CD14-positive monocyte (primary cell): ENCODE measurements at regions not wholly inside any gene's neighbourhood (a gene's known extent, or its start where the extent isn't known, plus 50 kb on each side); places are given as distances from the start of the nearest gene placed in this dataset.

Experiments
- DNase-seq, 3 donors: peaks; one replicate each; pipeline ENCODE4 v3.0.0-alpha.2; 2011 to 2022
- H2AFZ ChIP-seq: 2 replicates; pipeline ENCODE4 v1.6.0; 2012; ENCODE audit warnings: mild to moderate bottlenecking, low read depth, low read length, inconsistent platforms; ENCODE audit not compliant: insufficient read depth, poor library complexity, severe bottlenecking
- H3K27ac ChIP-seq, 2 donors: 1 replicate in 1 of 2; 2 replicates in 1 of 2; pipeline ENCODE4 v1.5.1; 2012 to 2013; ENCODE audit warnings: low read length in 2 of 2, control low read depth in 1 of 2, inconsistent platforms in 1 of 2, low read depth in 1 of 2, mild to moderate bottlenecking in 1 of 2
- H3K27me3 ChIP-seq, 2 donors: one replicate each; pipeline versions ENCODE4 v1.6.0 to v1.6.1; 2011 to 2013; ENCODE audit warnings: low read length in 2 of 2; ENCODE audit not compliant: control insufficient read depth in 2 of 2, insufficient read depth in 2 of 2
- H3K36me3 ChIP-seq, 2 donors: replicated peaks in 1 of 2; 1 replicate in 1 of 2; 2 replicates in 1 of 2; pipeline versions ENCODE4 v1.5.1 to v1.6.1; 2012 to 2013; ENCODE audit warnings: low read length in 2 of 2, control low read depth in 1 of 2, inconsistent platforms in 1 of 2, mild to moderate bottlenecking in 1 of 2; ENCODE audit not compliant: insufficient read depth in 2 of 2, control insufficient read depth in 1 of 2
- H3K4me1 ChIP-seq, 2 donors: 1 replicate in 1 of 2; 2 replicates in 1 of 2; pipeline versions ENCODE4 v1.5.1 to v1.6.1; 2012 to 2013; ENCODE audit warnings: low read length in 2 of 2, control low read depth in 1 of 2, inconsistent platforms in 1 of 2, mild to moderate bottlenecking in 1 of 2, moderate library complexity in 1 of 2; ENCODE audit not compliant: insufficient read depth in 2 of 2, control insufficient read depth in 1 of 2
- H3K4me2 ChIP-seq: replicated peaks from 2 replicates; pipeline ENCODE3; 2012; ENCODE audit warnings: low read length, moderate library complexity, mild to moderate bottlenecking; ENCODE audit not compliant: poor library complexity, severe bottlenecking; ENCODE audit errors: extremely low read depth
- H3K4me3 ChIP-seq, 3 experiments: fragments of 200-600 bp in 1 of 3; sonication (generic) in 1 of 3; replicated peaks in 1 of 3; 1 replicate in 2 of 3; 2 replicates in 1 of 3; pipeline ENCODE4 v1.5.1; 2011 to 2013; ENCODE audit warnings: low read length in 3 of 3, mild to moderate bottlenecking in 3 of 3, control low read depth in 2 of 3, low read depth in 2 of 3, inconsistent platforms in 1 of 3, moderate library complexity in 1 of 3
- H3K79me2 ChIP-seq: 2 replicates; pipeline ENCODE4 v1.6.0; 2012; ENCODE audit warnings: mild to moderate bottlenecking, control low read depth, inconsistent platforms, low read length, moderate library complexity; ENCODE audit not compliant: insufficient read depth
- H3K9ac ChIP-seq: 2 replicates; pipeline ENCODE4 v1.6.0; 2017; ENCODE audit warnings: low read length, mild to moderate bottlenecking; ENCODE audit not compliant: insufficient read depth, poor library complexity, severe bottlenecking
- H3K9me3 ChIP-seq, 2 donors: replicated peaks in 1 of 2; 1 replicate in 1 of 2; 2 replicates in 1 of 2; pipeline versions ENCODE4 v1.5.1 to v1.6.1; 2012 to 2013; ENCODE audit warnings: low read length in 2 of 2, control low read depth in 1 of 2; ENCODE audit not compliant: control insufficient read depth in 1 of 2, insufficient read depth in 1 of 2
- H4K20me1 ChIP-seq: 2 replicates; pipeline ENCODE4 v1.6.0; 2012; ENCODE audit warnings: mild to moderate bottlenecking, low read length, control low read depth, moderate library complexity; ENCODE audit not compliant: insufficient read depth
- H3K27ac Mint-ChIP-seq, 7 donors: one replicate each; pipeline ENCODE4 v1.8.0; 2020; ENCODE audit warnings: mild to moderate bottlenecking in 7 of 7, mixed read lengths in 7 of 7, moderate library complexity in 6 of 7, inconsistent platforms in 2 of 7
- H3K27me3 Mint-ChIP-seq, 3 donors: one replicate each; pipeline ENCODE4 v1.8.0; 2021 to 2022; ENCODE audit warnings: low read depth in 3 of 3, mild to moderate bottlenecking in 3 of 3, mixed read lengths in 3 of 3, moderate library complexity in 3 of 3, inconsistent platforms in 1 of 3
- H3K36me3 Mint-ChIP-seq, 2 donors: one replicate each; pipeline ENCODE4 v1.8.0; 2020; ENCODE audit warnings: mixed read lengths in 2 of 2, inconsistent platforms in 1 of 2, mild to moderate bottlenecking in 1 of 2
- H3K4me1 Mint-ChIP-seq: one replicate; pipeline ENCODE4 v1.8.0; 2020; ENCODE audit warnings: mild to moderate bottlenecking, mixed read lengths
- H3K4me3 Mint-ChIP-seq, 2 donors: one replicate each; pipeline ENCODE4 v1.8.0; 2020; ENCODE audit warnings: mild to moderate bottlenecking in 2 of 2, mixed read lengths in 2 of 2, moderate library complexity in 1 of 2
- H3K9me3 Mint-ChIP-seq, 7 donors: one replicate each; pipeline ENCODE4 v1.8.0; 2020 to 2022; ENCODE audit warnings: mixed read lengths in 7 of 7, mild to moderate bottlenecking in 6 of 7, moderate library complexity in 6 of 7, inconsistent platforms in 2 of 7
- WGBS: methylation state at CpG from one replicate; pipeline ENCODE4 v1.1.5; 2013; ENCODE audit warnings: missing lambda C conversion rate; ENCODE audit not compliant: insufficient coverage; 5-methylcytosine and 5-hydroxymethylcytosine counted together
- intact Hi-C, 2 donors: fragments of 100-400 bp; cut with micrococcal nuclease; formaldehyde crosslinking; loops; one replicate each; pipeline versions ENCODE4 v1.15.0 to v1.15.1; 2023
- TF ChIP-seq, protein P1 (sequence below): fragments of 200-600 bp; IDR thresholded peaks from one replicate; pipeline ENCODE4 v1.8.0; 2022; ENCODE audit warnings: antibody characterized with exemption, mild to moderate bottlenecking

DNA sequence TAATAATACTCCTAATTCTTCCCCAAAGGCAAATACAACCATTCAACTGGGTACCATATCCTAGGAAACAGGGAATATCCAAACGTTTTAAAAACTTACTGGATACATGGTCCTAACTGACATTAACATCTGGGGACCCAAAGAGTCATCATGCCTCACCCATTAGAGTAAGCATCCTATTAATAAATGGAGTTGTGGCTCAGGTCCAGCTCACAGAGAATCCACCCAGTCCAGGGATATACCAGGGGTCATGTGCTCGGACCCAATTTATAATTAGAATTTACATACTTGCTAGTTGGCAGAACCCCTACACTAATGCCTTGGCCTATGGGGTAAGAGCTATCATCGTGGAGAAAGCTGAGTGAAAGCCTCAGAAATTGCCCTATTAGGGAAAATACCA is 670.0 kb downstream of the XPNPEP1 start:
- Mint-ChIP-seq H3K4me3 (no peak overlapping the region), H3K27me3 (peaks cover 0 to 2% (median 0%) of the 10 kb centered on the region in 3 donors), H3K27ac (no peak overlapping the region), H3K9me3 (peaks cover under 1 to 16% (median 5%) of the 10 kb centered on the region in 7 donors), H3K4me1 (no peaks in the 10 kb centered on the region), H3K36me3 (no peaks in the 10 kb centered on the region)
- Histone ChIP-seq H3K9ac (no peak overlapping the region), H3K36me3 (no peaks in the 10 kb centered on the region), H3K27ac (no peak overlapping the region), H3K4me1 (no peaks in the 10 kb centered on the region), H4K20me1 (no peaks in the 10 kb centered on the region), H2AFZ (no peak overlapping the region), H3K79me2 (no peaks in the 10 kb centered on the region), H3K9me3 (peaks cover 5 to 12% of the 10 kb centered on the region in 2 donors), H3K4me3 (no peak overlapping the region), H3K4me2 (no peak overlapping the region), H3K27me3 (no peaks in the 10 kb centered on the region)
- no CpG with 5 or more reads among the region's 3 CpGs for WGBS
- intact Hi-C loops, result no loop called here
- no peak for DNase-seq
- TF ChIP-seq, protein P1, sequence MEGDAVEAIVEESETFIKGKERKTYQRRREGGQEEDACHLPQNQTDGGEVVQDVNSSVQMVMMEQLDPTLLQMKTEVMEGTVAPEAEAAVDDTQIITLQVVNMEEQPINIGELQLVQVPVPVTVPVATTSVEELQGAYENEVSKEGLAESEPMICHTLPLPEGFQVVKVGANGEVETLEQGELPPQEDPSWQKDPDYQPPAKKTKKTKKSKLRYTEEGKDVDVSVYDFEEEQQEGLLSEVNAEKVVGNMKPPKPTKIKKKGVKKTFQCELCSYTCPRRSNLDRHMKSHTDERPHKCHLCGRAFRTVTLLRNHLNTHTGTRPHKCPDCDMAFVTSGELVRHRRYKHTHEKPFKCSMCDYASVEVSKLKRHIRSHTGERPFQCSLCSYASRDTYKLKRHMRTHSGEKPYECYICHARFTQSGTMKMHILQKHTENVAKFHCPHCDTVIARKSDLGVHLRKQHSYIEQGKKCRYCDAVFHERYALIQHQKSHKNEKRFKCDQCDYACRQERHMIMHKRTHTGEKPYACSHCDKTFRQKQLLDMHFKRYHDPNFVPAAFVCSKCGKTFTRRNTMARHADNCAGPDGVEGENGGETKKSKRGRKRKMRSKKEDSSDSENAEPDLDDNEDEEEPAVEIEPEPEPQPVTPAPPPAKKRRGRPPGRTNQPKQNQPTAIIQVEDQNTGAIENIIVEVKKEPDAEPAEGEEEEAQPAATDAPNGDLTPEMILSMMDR, result no peak

DNA sequence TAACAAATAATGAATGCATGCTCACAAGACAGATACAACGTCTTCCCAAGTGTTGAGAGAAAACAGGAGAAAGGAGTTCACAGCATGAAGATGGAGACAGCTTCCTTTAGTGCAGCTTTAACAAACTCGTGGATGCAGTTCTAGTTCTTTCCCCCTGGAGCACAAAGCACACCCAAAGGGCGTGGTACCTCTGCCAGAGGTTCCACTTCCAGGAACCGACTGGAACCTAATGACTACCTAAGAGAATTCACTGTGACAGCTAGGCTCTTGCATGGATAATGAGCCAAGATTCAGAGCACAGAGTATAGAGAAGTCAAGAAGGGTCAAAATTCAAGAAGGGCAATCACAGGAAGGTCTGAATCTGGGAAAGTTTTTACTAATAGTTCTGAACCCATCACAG is 673.2 kb downstream of the XPNPEP1 start:
- no peaks in the 10 kb centered on the region for H3K4me1 Mint-ChIP-seq
- Histone ChIP-seq H3K4me3 (no peak overlapping the region), H2AFZ (no peak overlapping the region), H3K27ac (no peak overlapping the region), H3K36me3 (no peaks in the 10 kb centered on the region), H3K9me3 (peaks cover 12 to 19% of the 10 kb centered on the region in 2 donors), H3K4me2 (no peak overlapping the region), H3K9ac (no peak overlapping the region), H3K4me1 (no peaks in the 10 kb centered on the region), H3K27me3 (no peaks in the 10 kb centered on the region), H3K79me2 (no peaks in the 10 kb centered on the region), H4K20me1 (no peaks in the 10 kb centered on the region)
- peaks cover 0 to 15% (median 8%) of the 10 kb centered on the region in 7 donors for H3K9me3 Mint-ChIP-seq
- H3K27ac Mint-ChIP-seq, result no peak overlapping the region
- DNase-seq, result no peak
- 80% methylated on average over 1 of the region's 4 CpGs for WGBS
- TF ChIP-seq, protein P1, result no peak
- H3K4me3 Mint-ChIP-seq, result no peak overlapping the region
- H3K27me3 Mint-ChIP-seq, result peaks cover 0 to 2% (median 0%) of the 10 kb centered on the region in 3 donors
- intact Hi-C loops, result no loop called here
- H3K36me3 Mint-ChIP-seq, result no peaks in the 10 kb centered on the region
